Activated T-helper 9 cell treated with anti-CD3 and anti-CD28 coated beads, Interleukin-2, amount 50 U/mL, for 16 hours (primary cell): ENCODE measurements at regions not wholly inside any gene's neighbourhood (a gene's known extent, or its start where the extent isn't known, plus 50 kb on each side); places are given as distances from the start of the nearest gene placed in this dataset.

Source experiments
- DNase-seq: peaks from one replicate; pipeline ENCODE4 v3.0.0-alpha.2; 2020; ENCODE audit warnings: low read depth

GRCh38 chr16:65497571-65497970, 375.7 kb upstream of the CDH11 start:
- DNase-seq: no peak

GRCh38 chr16:65495106-65495505, 373.2 kb upstream of the CDH11 start:
- no peak for DNase-seq

GRCh38 chr16:65494609-65495008, 372.7 kb upstream of the CDH11 start:
- no peak for DNase-seq

- no peak for DNase-seq
Observed at GRCh38 chr16:65494080-65494479, 372.2 kb upstream of the CDH11 start.

GRCh38 chr16:65490286-65490685, 368.4 kb upstream of the CDH11 start:
- no peak for DNase-seq

- no peak for DNase-seq
Observed at GRCh38 chr16:65489531-65490023, 367.7 kb upstream of the CDH11 start.

GRCh38 chr16:65487231-65487630, 365.4 kb upstream of the CDH11 start:
- no peak for DNase-seq

- no peak for DNase-seq
Observed at GRCh38 chr16:65481956-65482355, 360.1 kb upstream of the CDH11 start.

GRCh38 chr16:65480281-65481091, 358.6 kb upstream of the CDH11 start:
- no peak for DNase-seq

- no peak for DNase-seq
Observed at GRCh38 chr16:65476448-65476955, 354.6 kb upstream of the CDH11 start.

- no peak for DNase-seq
Observed at GRCh38 chr16:65473699-65474098, 351.8 kb upstream of the CDH11 start.

GRCh38 chr16:65469116-65469515, 347.3 kb upstream of the CDH11 start:
- no peak for DNase-seq

GRCh38 chr16:65468133-65468532, 346.3 kb upstream of the CDH11 start:
- DNase-seq: no peak

- DNase-seq: no peak
Observed at GRCh38 chr16:65463652-65464260, 341.9 kb upstream of the CDH11 start.

GRCh38 chr16:65457084-65457483, 335.2 kb upstream of the CDH11 start:
- no peak for DNase-seq

- no peak for DNase-seq
Observed at GRCh38 chr16:65455761-65456160, 333.9 kb upstream of the CDH11 start.

- no peak for DNase-seq
Observed at GRCh38 chr16:65453646-65454045, 331.8 kb upstream of the CDH11 start.

GRCh38 chr16:65449526-65449925, 327.7 kb upstream of the CDH11 start:
- no peak for DNase-seq

- DNase-seq: no peak
Observed at GRCh38 chr16:65446427-65446826, 324.6 kb upstream of the CDH11 start.

GRCh38 chr16:65445313-65446260, 323.7 kb upstream of the CDH11 start:
- no peak for DNase-seq

GRCh38 chr16:65441501-65441900, 319.6 kb upstream of the CDH11 start:
- no peak for DNase-seq

GRCh38 chr16:65429504-65430181, 307.8 kb upstream of the CDH11 start:
- DNase-seq: no peak
